HG03025 (cell line): ENCODE measurements at regions not wholly inside any gene's neighbourhood (a gene's known extent, or its start where the extent isn't known, plus 50 kb on each side); places are given as distances from the start of the nearest gene placed in this dataset.
"Not testable (repeated sequence)": the region's sequence is repeated elsewhere in the genome, so short reads cannot be mapped to it uniquely, and the experiment has no call there.

ENCODE experiments used
- ATAC-seq: cut with Tn5 transposase; IDR thresholded peaks from one replicate; pipeline ENCODE4 v1.9.1; 2021; ENCODE audit warnings: mild to moderate bottlenecking, moderate library complexity; ENCODE audit not compliant: unreplicated experiment, low FRiP score

DNA sequence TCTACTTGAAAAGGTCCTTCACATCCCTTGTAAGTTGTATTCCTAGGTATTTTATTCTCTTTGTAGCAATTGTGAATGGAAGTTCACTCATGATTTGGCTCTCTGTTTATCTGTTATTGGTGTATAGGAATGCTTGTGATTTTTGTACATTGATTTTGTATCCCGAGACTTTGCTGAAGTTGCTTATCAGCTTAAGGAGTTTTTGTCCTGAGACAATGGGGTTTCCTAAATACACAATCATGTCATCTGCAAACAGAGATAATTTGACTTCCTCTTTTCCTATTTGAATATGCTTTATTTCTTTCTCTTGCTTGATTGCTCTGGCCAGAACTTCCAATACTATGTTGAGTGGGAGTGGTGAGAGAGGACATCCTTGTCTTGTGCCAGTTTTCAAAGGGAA, 69.8 kb upstream of the MYRIP start:
- not testable (repeated sequence) for ATAC-seq

GRCh38 chr3:39744746-39745145, 64.7 kb upstream of the MYRIP start:
- ATAC-seq, result no peak

DNA sequence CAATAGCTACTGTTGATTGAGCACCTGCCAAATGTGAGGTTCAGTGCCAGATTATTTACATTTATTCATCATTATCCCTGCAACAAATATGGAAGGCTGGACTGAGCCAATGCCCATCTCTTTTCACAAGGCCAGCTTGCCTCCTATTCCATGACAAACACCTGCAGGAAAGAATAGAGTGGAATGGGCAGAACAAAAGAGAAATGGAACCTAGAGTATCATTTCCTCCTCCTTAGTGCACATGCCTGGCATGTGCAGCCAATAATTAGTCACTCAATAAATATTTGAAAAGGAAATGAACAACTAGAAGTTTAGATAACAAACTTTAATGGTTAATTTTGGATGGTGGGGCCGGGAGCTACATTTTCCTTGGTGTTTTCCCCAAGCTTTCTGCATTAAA, 61.4 kb upstream of the MYRIP start:
- no peak for ATAC-seq

GRCh38 chr3:39748763-39749162, 60.6 kb upstream of the MYRIP start:
- ATAC-seq, result no peak

DNA sequence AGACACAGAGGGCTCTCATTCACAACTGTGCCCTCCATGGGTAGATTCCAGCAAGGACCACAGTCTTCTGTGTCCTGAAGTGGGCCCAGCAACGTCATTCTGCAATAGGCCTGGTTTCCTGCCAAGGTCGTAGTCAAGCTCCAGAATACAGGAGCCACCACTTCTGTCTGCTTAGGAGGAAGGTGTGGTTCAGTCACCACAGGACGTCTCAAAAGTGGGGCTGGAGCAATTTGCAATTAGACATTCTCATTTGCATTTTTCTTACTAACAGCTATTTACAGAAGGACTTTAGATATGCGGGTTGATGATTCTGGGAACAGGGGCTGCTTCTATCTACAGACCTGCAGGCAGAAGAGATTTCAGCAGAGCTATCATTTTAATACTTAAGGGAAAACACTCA, 58.7 kb upstream of the MYRIP start:
- ATAC-seq, result no peak

DNA sequence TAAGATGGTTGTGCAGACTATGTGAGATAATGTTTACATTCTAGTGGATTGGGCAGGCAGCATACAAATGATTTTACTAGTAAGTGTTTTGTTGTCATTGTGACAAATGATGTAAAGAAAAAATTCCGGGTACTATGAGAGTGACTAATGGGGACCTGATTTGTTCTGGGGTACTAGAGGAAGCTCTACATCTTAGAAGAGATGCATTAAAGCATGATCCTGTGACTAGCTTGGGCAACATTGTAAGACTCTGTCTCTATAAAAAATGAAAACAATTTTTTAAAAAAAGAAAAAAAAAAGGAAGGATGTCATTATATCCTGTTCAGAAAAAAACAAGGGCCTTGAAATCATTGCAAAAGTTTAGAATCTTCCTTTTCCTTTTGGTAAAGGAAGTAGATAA, 58.1 kb upstream of the MYRIP start:
- no peak for ATAC-seq

DNA sequence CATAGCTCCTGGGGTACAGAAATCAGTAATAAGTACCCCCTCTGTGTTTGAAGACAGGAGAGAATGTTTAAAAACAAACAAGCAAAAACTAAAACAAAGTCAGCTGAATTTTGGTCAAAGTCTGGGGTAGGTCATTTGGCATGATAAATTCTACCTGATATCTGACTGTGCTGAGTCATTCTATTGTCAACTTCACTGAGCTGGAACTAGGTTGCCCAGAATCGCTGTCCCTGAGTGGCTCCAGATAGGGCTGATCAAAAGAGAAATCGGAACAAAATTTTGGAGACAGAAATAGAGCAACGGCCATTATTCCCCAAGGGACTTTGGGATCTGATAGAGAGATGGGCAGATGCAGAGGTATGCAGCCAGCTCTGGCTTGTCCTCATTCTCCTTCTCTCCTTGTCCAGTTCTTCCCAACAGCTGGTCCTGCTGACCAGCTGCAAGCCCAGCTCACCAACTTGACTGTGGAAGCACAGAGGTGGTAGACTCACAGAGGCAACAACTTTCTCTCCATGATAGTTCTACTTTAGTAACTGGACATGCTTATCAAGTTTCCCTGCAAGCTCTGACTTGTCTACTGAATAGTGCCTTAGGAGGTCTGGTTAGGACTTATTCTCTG, 57.3 kb upstream of the MYRIP start:
- no peak for ATAC-seq

DNA sequence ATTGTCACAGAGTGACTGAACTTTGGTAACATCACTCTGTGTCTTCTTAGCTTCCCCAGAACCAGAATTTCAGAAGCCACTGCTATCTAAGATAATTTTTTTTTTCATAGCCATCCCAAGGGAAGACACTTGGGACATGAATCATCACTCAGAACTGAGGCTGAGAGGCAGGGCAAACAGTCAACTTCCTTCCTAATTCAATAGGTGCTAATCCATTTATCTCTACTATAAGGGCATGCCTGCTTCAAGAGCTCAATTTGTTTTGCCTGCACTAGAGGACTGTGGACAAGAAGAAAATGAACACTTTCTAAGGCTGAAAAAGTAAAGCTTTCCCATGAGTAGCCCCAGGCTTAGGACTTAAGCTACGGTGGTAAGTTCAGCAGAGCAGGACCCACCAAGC, 56.7 kb upstream of the MYRIP start:
- ATAC-seq, result no peak

DNA sequence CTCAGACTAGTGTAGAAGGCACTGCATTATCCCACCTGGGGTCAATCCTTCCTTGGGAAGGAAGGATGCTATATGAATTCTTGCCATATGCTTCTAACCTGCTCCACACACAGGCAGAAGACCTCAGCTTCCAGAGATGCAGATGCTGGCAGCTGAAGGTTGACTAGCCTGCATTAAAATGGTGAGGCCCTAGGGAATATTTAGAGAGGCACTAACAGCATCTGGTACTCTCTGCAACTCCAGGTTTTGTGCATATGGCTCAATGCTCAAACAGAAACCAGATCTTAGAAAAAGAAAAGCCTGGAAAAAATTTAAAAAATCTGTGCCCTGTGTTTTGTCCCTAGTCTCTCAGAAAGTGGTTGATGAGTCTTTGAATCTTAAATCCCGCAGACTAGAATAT, 56.0 kb upstream of the MYRIP start:
- ATAC-seq, result no peak

DNA sequence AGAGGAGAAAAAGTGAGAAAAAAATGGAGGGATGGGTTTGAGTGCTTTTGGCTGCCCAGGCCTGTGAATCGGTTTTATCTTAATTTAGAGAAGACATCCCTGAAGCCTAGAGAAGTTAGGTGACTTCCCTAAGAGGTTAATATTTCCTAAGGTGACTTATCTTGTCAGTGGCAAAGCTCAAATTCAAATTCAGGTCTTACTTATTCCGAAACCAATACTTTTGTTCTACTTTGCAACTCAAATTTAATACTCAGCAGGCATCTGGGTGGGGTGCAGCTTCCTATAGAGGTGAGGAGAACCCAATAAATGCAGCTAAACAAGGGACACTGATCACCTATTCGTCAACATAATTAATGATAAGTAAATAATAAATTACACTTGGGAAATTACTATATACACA, 54.9 kb upstream of the MYRIP start:
- no peak for ATAC-seq

DNA sequence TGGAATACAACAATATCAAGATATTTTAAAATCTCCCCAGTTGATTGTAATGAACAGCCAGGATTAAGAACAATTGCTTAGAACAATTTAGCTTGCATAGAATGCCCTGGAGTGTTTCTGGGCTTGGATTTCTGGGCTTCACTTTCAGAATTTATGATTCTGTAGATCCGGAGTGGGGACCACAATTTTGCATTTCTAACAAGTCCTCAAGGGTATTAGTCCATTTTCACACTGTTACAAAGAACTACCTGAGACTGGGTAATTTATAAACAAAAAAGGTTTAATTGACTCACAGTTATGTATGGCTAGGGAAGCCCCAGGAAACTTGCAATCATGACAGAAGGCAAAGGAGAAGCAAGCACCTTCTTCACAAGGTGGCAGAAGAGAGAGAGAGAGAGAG, 54.3 kb upstream of the MYRIP start:
- no peak for ATAC-seq

- no peak for ATAC-seq
These were observed 52.1 kb upstream of the MYRIP start for GRCh38 chr3:39757307-39757706.
